ENCODE measurements at regions not wholly inside any gene's neighbourhood (a gene's known extent, or its start where the extent isn't known, plus 50 kb on each side); places are given as distances from the start of the nearest gene placed in this dataset.

GRCh38 chr2:64345998-64346397 lies 108.0 kb upstream of the LGALSL start:
- no peak for DNase-seq (ENCODE audit: extremely low spot score, unreplicated experiment)
- no peak overlapping the region for H3K27ac Mint-ChIP-seq (ENCODE audit: unreplicated experiment)
- H3K36me3 Mint-ChIP-seq (ENCODE audit: unreplicated experiment) = no peaks in the 10 kb centered on the region
- no peak overlapping the region for H3K4me3 Mint-ChIP-seq (ENCODE audit: unreplicated experiment)
- H3K9me3 Mint-ChIP-seq (ENCODE audit: unreplicated experiment) = no peaks in the 10 kb centered on the region
- peaks cover 11% of the 10 kb centered on the region for H3K4me1 Mint-ChIP-seq (ENCODE audit: unreplicated experiment)
- no peak for TF ChIP-seq CTCF (IDR thresholded peaks at IDR 0.05)
- H3K27me3 Mint-ChIP-seq (ENCODE audit: unreplicated experiment) = peaks cover 4% of the 10 kb centered on the region

- Mint-ChIP-seq H3K36me3 (ENCODE audit: unreplicated experiment) (no peaks in the 10 kb centered on the region), H3K4me3 (ENCODE audit: unreplicated experiment) (no peak overlapping the region), H3K9me3 (ENCODE audit: unreplicated experiment) (no peaks in the 10 kb centered on the region), H3K4me1 (ENCODE audit: unreplicated experiment) (peaks cover 11% of the 10 kb centered on the region), H3K27ac (ENCODE audit: unreplicated experiment) (no peak overlapping the region), H3K27me3 (ENCODE audit: unreplicated experiment) (peaks cover 3% of the 10 kb centered on the region)
- DNase-seq (ENCODE audit: extremely low spot score, unreplicated experiment) = no peak
- no peak for TF ChIP-seq CTCF (IDR thresholded peaks at IDR 0.05)
Observed at GRCh38 chr2:64348386-64349130, 105.4 kb upstream of the LGALSL start.

- Mint-ChIP-seq H3K27me3 (ENCODE audit: unreplicated experiment) (peaks cover 2% of the 10 kb centered on the region), H3K36me3 (ENCODE audit: unreplicated experiment) (no peaks in the 10 kb centered on the region), H3K4me3 (ENCODE audit: unreplicated experiment) (no peak overlapping the region), H3K27ac (ENCODE audit: unreplicated experiment) (no peak overlapping the region), H3K9me3 (ENCODE audit: unreplicated experiment) (no peaks in the 10 kb centered on the region), H3K4me1 (ENCODE audit: unreplicated experiment) (peaks cover 11% of the 10 kb centered on the region)
- no peak for DNase-seq (ENCODE audit: extremely low spot score, unreplicated experiment)
- TF ChIP-seq CTCF (IDR thresholded peaks at IDR 0.05) = no peak
Observed at GRCh38 chr2:64349131-64349530, 104.8 kb upstream of the LGALSL start.

- Mint-ChIP-seq H3K4me3 (ENCODE audit: unreplicated experiment) (no peak overlapping the region), H3K9me3 (ENCODE audit: unreplicated experiment) (no peaks in the 10 kb centered on the region), H3K27me3 (ENCODE audit: unreplicated experiment) (no peaks in the 10 kb centered on the region), H3K27ac (ENCODE audit: unreplicated experiment) (no peak overlapping the region), H3K36me3 (ENCODE audit: unreplicated experiment) (no peaks in the 10 kb centered on the region), H3K4me1 (ENCODE audit: unreplicated experiment) (peaks cover 14% of the 10 kb centered on the region)
- no peak for TF ChIP-seq CTCF (IDR thresholded peaks at IDR 0.05)
- DNase-seq (ENCODE audit: extremely low spot score, unreplicated experiment) = no peak
Observed at GRCh38 chr2:64350996-64351395, 103.0 kb upstream of the LGALSL start.

- Mint-ChIP-seq H3K27ac (ENCODE audit: unreplicated experiment) (no peak overlapping the region), H3K4me3 (ENCODE audit: unreplicated experiment) (no peak overlapping the region), H3K4me1 (ENCODE audit: unreplicated experiment) (peaks cover 14% of the 10 kb centered on the region), H3K27me3 (ENCODE audit: unreplicated experiment) (peaks cover 11% of the 10 kb centered on the region), H3K9me3 (ENCODE audit: unreplicated experiment) (no peaks in the 10 kb centered on the region), H3K36me3 (ENCODE audit: unreplicated experiment) (no peaks in the 10 kb centered on the region)
- DNase-seq (ENCODE audit: extremely low spot score, unreplicated experiment) = no peak
- TF ChIP-seq CTCF (IDR thresholded peaks at IDR 0.05) = no peak
Observed at GRCh38 chr2:64352292-64352691, 101.7 kb upstream of the LGALSL start.
